SK-N-SH treated with all-trans-retinoic acid at 6 μM for 48 hours (cell line): ENCODE measurements at regions not wholly inside any gene's neighbourhood (a gene's known extent, or its start where the extent isn't known, plus 50 kb on each side); places are given as distances from the start of the nearest gene placed in this dataset.

ENCODE experiments used
- ATAC-seq: fragments of 200-7000 bp; cut with Tn5 transposase; 3 replicates; pipeline ENCODE4 v1.9.1; 2020; ENCODE audit warnings: mild to moderate bottlenecking, moderate library complexity
- ARNTL ChIP-seq: fragments of 450-650 bp; formaldehyde crosslinking; IDR thresholded peaks from 2 replicates; pipeline ENCODE4 v1.5.0; 2020; ENCODE audit warnings: low read depth, mild to moderate bottlenecking, moderate library complexity, borderline replicate concordance
- BACH2 ChIP-seq: fragments of 250-450 bp; sonication (Bioruptor Pico); IDR thresholded peaks from 2 replicates; pipeline ENCODE4 v1.9.0; 2021; ENCODE audit warnings: mild to moderate bottlenecking, borderline replicate concordance
- CREB5 ChIP-seq: fragments of 250-450 bp; sonication (Bioruptor Pico); IDR thresholded peaks from 2 replicates; pipeline ENCODE4 v1.5.1; 2020; ENCODE audit warnings: low read depth, mild to moderate bottlenecking, moderate library complexity
- CSDC2 ChIP-seq: fragments of 250-450 bp; sonication (Bioruptor Pico); IDR thresholded peaks from 2 replicates; pipeline ENCODE4 v1.5.0; 2020; ENCODE audit warnings: mild to moderate bottlenecking, moderate library complexity
- CSRNP3 ChIP-seq: fragments of 250-450 bp; sonication (Bioruptor Pico); IDR thresholded peaks from 2 replicates; pipeline ENCODE4 v1.5.1; 2021; ENCODE audit warnings: mild to moderate bottlenecking, moderate library complexity
- ESRRG ChIP-seq: fragments of 250-450 bp; sonication (Bioruptor Pico); IDR thresholded peaks from 2 replicates; pipeline ENCODE4 v1.6.1; 2021; ENCODE audit warnings: mild to moderate bottlenecking
- GLIS3 ChIP-seq: fragments of 250-450 bp; sonication (Bioruptor Pico); IDR thresholded peaks from 2 replicates; pipeline ENCODE4 v1.5.0; 2020; ENCODE audit warnings: mild to moderate bottlenecking, moderate library complexity
- ISL1 ChIP-seq: fragments of 250-450 bp; sonication (Bioruptor Pico); IDR thresholded peaks from 2 replicates; pipeline ENCODE4 v2.1.2; 2022; ENCODE audit warnings: mild to moderate bottlenecking, moderate library complexity
- OSR1 ChIP-seq: fragments of 250-450 bp; sonication (Bioruptor Pico); IDR thresholded peaks from 2 replicates; pipeline ENCODE4 v1.8.0; 2022; ENCODE audit warnings: moderate library complexity, mild to moderate bottlenecking, inconsistent platforms
- PATZ1 ChIP-seq: fragments of 250-450 bp; sonication (Bioruptor Pico); IDR thresholded peaks from 2 replicates; pipeline ENCODE4 v1.8.0; 2020; ENCODE audit warnings: mild to moderate bottlenecking, moderate library complexity, borderline replicate concordance
- POU6F1 ChIP-seq: fragments of 250-450 bp; sonication (Bioruptor Pico); IDR thresholded peaks from 2 replicates; pipeline ENCODE4 v1.8.0; 2021; ENCODE audit warnings: low read depth, mild to moderate bottlenecking, moderate library complexity, borderline replicate concordance
- PPARA ChIP-seq: fragments of 250-450 bp; sonication (Bioruptor Pico); IDR thresholded peaks from 2 replicates; pipeline ENCODE4 v1.5.0; 2020; ENCODE audit warnings: mild to moderate bottlenecking, borderline replicate concordance
- RARB ChIP-seq: fragments of 250-450 bp; sonication (Bioruptor Pico); IDR thresholded peaks from 2 replicates; pipeline ENCODE4 v1.8.0; 2021; ENCODE audit warnings: mild to moderate bottlenecking, moderate library complexity
- SNAI2 ChIP-seq: fragments of 250-450 bp; sonication (Bioruptor Pico); IDR thresholded peaks from 2 replicates; pipeline ENCODE4 v1.5.0; 2020; ENCODE audit warnings: mild to moderate bottlenecking, moderate library complexity
- TOX ChIP-seq: fragments of 250-450 bp; sonication (Bioruptor Pico); IDR thresholded peaks from 2 replicates; pipeline ENCODE4 v1.8.0; 2021; ENCODE audit warnings: mild to moderate bottlenecking, moderate library complexity, borderline replicate concordance
- TSHZ2 ChIP-seq: fragments of 250-450 bp; sonication (Bioruptor Pico); IDR thresholded peaks from 2 replicates; pipeline ENCODE4 v1.5.0; 2020; ENCODE audit warnings: mild to moderate bottlenecking, moderate library complexity
- ZC3H10 ChIP-seq: fragments of 250-450 bp; sonication (Bioruptor Pico); IDR thresholded peaks from 2 replicates; pipeline ENCODE4 v1.5.1; 2021; ENCODE audit warnings: mild to moderate bottlenecking, moderate library complexity
- ZFP3 ChIP-seq: fragments of 250-450 bp; sonication (Bioruptor Pico); IDR thresholded peaks from 2 replicates; pipeline ENCODE4 v1.5.0; 2020; ENCODE audit warnings: mild to moderate bottlenecking, moderate library complexity
- ZFP30 ChIP-seq: fragments of 450-650 bp; formaldehyde crosslinking; IDR thresholded peaks from 2 replicates; pipeline ENCODE4 v1.5.0; 2022; ENCODE audit warnings: mild to moderate bottlenecking, moderate library complexity
- ZNF8 ChIP-seq: fragments of 450-650 bp; formaldehyde crosslinking; IDR thresholded peaks from 2 replicates; pipeline ENCODE4 v1.5.0; 2020; ENCODE audit warnings: mild to moderate bottlenecking, moderate library complexity

GRCh38 chr14:97432586-97432985, 635.4 kb downstream of the VRK1 start:
- ATAC-seq, result no peak
- TF ChIP-seq ZNF8 (CRISPR knock-in tag) (no peak), TSHZ2 (CRISPR knock-in tag) (no peak), OSR1 (CRISPR knock-in tag) (no peak), POU6F1 (no peak), CSRNP3 (CRISPR knock-in tag) (no peak), ARNTL (no peak), CSDC2 (no peak), ESRRG (no peak), BACH2 (no peak), ZFP30 (CRISPR knock-in tag) (no peak), ZFP3 (no peak), PPARA (no peak), GLIS3 (CRISPR knock-in tag) (no peak), SNAI2 (CRISPR knock-in tag) (no peak)

- no peak for ATAC-seq
- TF ChIP-seq ZNF8 (CRISPR knock-in tag) (no peak), TOX (CRISPR knock-in tag) (no peak), ESRRG (no peak), ZC3H10 (CRISPR knock-in tag) (no peak), CSDC2 (no peak), OSR1 (CRISPR knock-in tag) (no peak), ZFP3 (no peak), PATZ1 (CRISPR knock-in tag) (no peak), ZFP30 (CRISPR knock-in tag) (no peak), TSHZ2 (CRISPR knock-in tag) (no peak)
- TF ChIP-seq, all 23 proteins: peak for 0
Measured at GRCh38 chr14:97441740-97442362, 644.7 kb downstream of the VRK1 start.

- no peak for ATAC-seq
- TF ChIP-seq TSHZ2 (CRISPR knock-in tag), result no peak
- TF ChIP-seq ISL1 (CRISPR knock-in tag), result no peak
- TF ChIP-seq ZFP30 (CRISPR knock-in tag), result no peak
- TF ChIP-seq BACH2, result no peak
- no peak for TF ChIP-seq GLIS3 (CRISPR knock-in tag)
- TF ChIP-seq RARB, result no peak
- no peak for TF ChIP-seq CSRNP3 (CRISPR knock-in tag)
- TF ChIP-seq OSR1 (CRISPR knock-in tag), result no peak
- TF ChIP-seq CREB5, result no peak
Measured at GRCh38 chr14:97442363-97442762, 645.2 kb downstream of the VRK1 start.
